Large intestine (tissue), 3 donors: ENCODE measurements at regions not wholly inside any gene's neighbourhood (a gene's known extent, or its start where the extent isn't known, plus 50 kb on each side); places are given as distances from the start of the nearest gene placed in this dataset.

ENCODE experiments used
- DNase-seq, 2 donors: peaks; one replicate each; pipeline versions ENCODE4 v3.0.0 to v3.0.0-alpha.2; 2013
- H3K27ac ChIP-seq: one replicate; pipeline ENCODE4 v1.5.1; 2013; ENCODE audit warnings: low read length
- H3K27me3 ChIP-seq: 2 replicates; pipeline ENCODE4 v1.6.1; 2013; ENCODE audit warnings: low read length; ENCODE audit not compliant: control insufficient read depth, insufficient read depth
- H3K36me3 ChIP-seq: 2 replicates; pipeline ENCODE4 v1.6.1; 2013; ENCODE audit warnings: low read length; ENCODE audit not compliant: control insufficient read depth, insufficient read depth
- H3K4me1 ChIP-seq: one replicate; pipeline ENCODE4 v1.6.1; 2013; ENCODE audit warnings: low read length; ENCODE audit not compliant: control insufficient read depth, insufficient read depth
- H3K4me3 ChIP-seq: one replicate; pipeline ENCODE4 v1.5.1; 2013; ENCODE audit warnings: low read length
- H3K9me3 ChIP-seq: one replicate; pipeline ENCODE4 v1.6.1; 2013; ENCODE audit warnings: mild to moderate bottlenecking, low read depth, low read length, moderate library complexity; ENCODE audit not compliant: control insufficient read depth
- WGBS: methylation state at CpG from one replicate; pipeline ENCODE4 v1.1.5; 2013; ENCODE audit warnings: low lambda C conversion rate; ENCODE audit not compliant: insufficient coverage; 5-methylcytosine and 5-hydroxymethylcytosine counted together

- DNase-seq: no peak
These were observed 1570.6 kb upstream of the LRRTM3 start for GRCh38 chr10:65355141-65355680.

GRCh38 chr10:65358565-65358964 lies 1567.3 kb upstream of the LRRTM3 start:
- no peaks in the 10 kb centered on the region for H3K36me3 ChIP-seq
- no peak overlapping the region for H3K27ac ChIP-seq
- no peaks in the 10 kb centered on the region for H3K4me1 ChIP-seq
- no CpG with 5 or more reads among the region's 1 CpG for WGBS
- no peak overlapping the region for H3K4me3 ChIP-seq
- peak in 1 of 2 donors; percentile 11 for DNase-seq
- H3K9me3 ChIP-seq: no peaks in the 10 kb centered on the region
- H3K27me3 ChIP-seq: no peaks in the 10 kb centered on the region

More at GRCh38 chr10:65355141-65355680, 1570.6 kb upstream of the LRRTM3 start:
- Histone ChIP-seq H3K4me1 (no peaks in the 10 kb centered on the region), H3K36me3 (no peaks in the 10 kb centered on the region), H3K9me3 (no peaks in the 10 kb centered on the region), H3K27ac (no peak overlapping the region), H3K27me3 (no peaks in the 10 kb centered on the region), H3K4me3 (no peak overlapping the region)
- WGBS: 80% methylated on average over 1 of the region's 2 CpGs

GRCh38 chr10:65360497-65360896 lies 1565.3 kb upstream of the LRRTM3 start:
- 100% methylated on average over 1 of the region's 2 CpGs for WGBS
- H3K36me3 ChIP-seq: no peaks in the 10 kb centered on the region

GRCh38 chr10:65365878-65366277 lies 1560.0 kb upstream of the LRRTM3 start:
- 33% methylated on average over 1 of the region's 1 CpG for WGBS

More at GRCh38 chr10:65360497-65360896, 1565.3 kb upstream of the LRRTM3 start:
- no peak for DNase-seq
- Histone ChIP-seq H3K4me3 (no peak overlapping the region), H3K9me3 (no peaks in the 10 kb centered on the region), H3K27ac (no peak overlapping the region), H3K4me1 (no peaks in the 10 kb centered on the region), H3K27me3 (no peaks in the 10 kb centered on the region)

GRCh38 chr10:65367706-65368105 lies 1558.1 kb upstream of the LRRTM3 start:
- Histone ChIP-seq H3K4me3 (no peak overlapping the region), H3K36me3 (no peaks in the 10 kb centered on the region), H3K9me3 (no peaks in the 10 kb centered on the region), H3K27ac (no peak overlapping the region), H3K4me1 (no peaks in the 10 kb centered on the region), H3K27me3 (no peaks in the 10 kb centered on the region)
- DNase-seq: no peak

More at GRCh38 chr10:65365878-65366277, 1560.0 kb upstream of the LRRTM3 start:
- no peak overlapping the region for H3K27ac ChIP-seq
- H3K9me3 ChIP-seq: no peaks in the 10 kb centered on the region
- no peak for DNase-seq
- no peak overlapping the region for H3K4me3 ChIP-seq
- no peaks in the 10 kb centered on the region for H3K4me1 ChIP-seq
- H3K36me3 ChIP-seq: no peaks in the 10 kb centered on the region
- no peaks in the 10 kb centered on the region for H3K27me3 ChIP-seq

- DNase-seq: no peak
- no peaks in the 10 kb centered on the region for H3K27me3 ChIP-seq
- H3K4me1 ChIP-seq: no peaks in the 10 kb centered on the region
- no peak overlapping the region for H3K4me3 ChIP-seq
- peaks cover 2% of the 10 kb centered on the region for H3K9me3 ChIP-seq
- H3K36me3 ChIP-seq: no peaks in the 10 kb centered on the region
- no peak overlapping the region for H3K27ac ChIP-seq
- WGBS: no CpG with 5 or more reads among the region's 3 CpGs
These were observed 1550.3 kb upstream of the LRRTM3 start for GRCh38 chr10:65375528-65375927.

- DNase-seq: no peak
- H3K4me1 ChIP-seq: no peaks in the 10 kb centered on the region
- no peaks in the 10 kb centered on the region for H3K36me3 ChIP-seq
- no peaks in the 10 kb centered on the region for H3K27me3 ChIP-seq
- peaks cover 2% of the 10 kb centered on the region for H3K9me3 ChIP-seq
- no peak overlapping the region for H3K4me3 ChIP-seq
- no CpG with 5 or more reads among the region's 1 CpG for WGBS
- no peak overlapping the region for H3K27ac ChIP-seq
These were observed 1548.1 kb upstream of the LRRTM3 start for GRCh38 chr10:65377687-65378086.

- H3K4me1 ChIP-seq: no peaks in the 10 kb centered on the region
- no peak overlapping the region for H3K27ac ChIP-seq
- 55% methylated on average over 2 of the region's 2 CpGs for WGBS
- no peaks in the 10 kb centered on the region for H3K27me3 ChIP-seq
- no peak for DNase-seq
- no peaks in the 10 kb centered on the region for H3K9me3 ChIP-seq
- no peaks in the 10 kb centered on the region for H3K36me3 ChIP-seq
- H3K4me3 ChIP-seq: no peak overlapping the region
These were observed 1531.1 kb upstream of the LRRTM3 start for GRCh38 chr10:65394502-65395297.

- Histone ChIP-seq H3K27ac (no peak overlapping the region), H3K9me3 (no peaks in the 10 kb centered on the region), H3K27me3 (no peaks in the 10 kb centered on the region), H3K4me3 (no peak overlapping the region), H3K4me1 (no peaks in the 10 kb centered on the region), H3K36me3 (no peaks in the 10 kb centered on the region)
- no peak for DNase-seq
- 100% methylated on average over 1 of the region's 2 CpGs for WGBS
These were observed 1530.2 kb upstream of the LRRTM3 start for GRCh38 chr10:65395631-65396030.

- H3K9me3 ChIP-seq: no peaks in the 10 kb centered on the region
- H3K4me1 ChIP-seq: no peaks in the 10 kb centered on the region
- WGBS: 80% methylated on average over 1 of the region's 3 CpGs
- no peak for DNase-seq
- no peak overlapping the region for H3K27ac ChIP-seq
- H3K27me3 ChIP-seq: no peaks in the 10 kb centered on the region
- no peaks in the 10 kb centered on the region for H3K36me3 ChIP-seq
- H3K4me3 ChIP-seq: no peak overlapping the region
These were observed 1528.8 kb upstream of the LRRTM3 start for GRCh38 chr10:65396997-65397396.

- no peaks in the 10 kb centered on the region for H3K27me3 ChIP-seq
- no peaks in the 10 kb centered on the region for H3K4me1 ChIP-seq
- no peaks in the 10 kb centered on the region for H3K9me3 ChIP-seq
- no peak for DNase-seq
- no peak overlapping the region for H3K4me3 ChIP-seq
- no peaks in the 10 kb centered on the region for H3K36me3 ChIP-seq
- no CpG with 5 or more reads among the region's 2 CpGs for WGBS
- no peak overlapping the region for H3K27ac ChIP-seq
These were observed 1517.4 kb upstream of the LRRTM3 start for GRCh38 chr10:65408401-65408800.
